Mucosa of descending colon (tissue), 3 donors: ENCODE measurements at regions not wholly inside any gene's neighbourhood (a gene's known extent, or its start where the extent isn't known, plus 50 kb on each side); places are given as distances from the start of the nearest gene placed in this dataset.

Source experiments
- ATAC-seq: fragments of 200-7000 bp; cut with Tn5 transposase; one replicate; pipeline ENCODE4 v1.9.1; 2020; ENCODE audit warnings: mild to moderate bottlenecking, moderate library complexity
- DNase-seq, 3 donors: peaks; one replicate each; pipeline ENCODE4 v3.0.0-alpha.2; 2020
- H3K36me3 ChIP-seq: fragments of 200-600 bp; one replicate; pipeline ENCODE4 v1.8.0; 2021; ENCODE audit warnings: low read depth, mild to moderate bottlenecking
- H3K4me1 ChIP-seq: fragments of 200-600 bp; one replicate; pipeline ENCODE4 v1.8.0; 2021; ENCODE audit warnings: low read depth, mild to moderate bottlenecking
- H3K4me3 ChIP-seq: fragments of 200-600 bp; one replicate; pipeline ENCODE4 v1.8.0; 2021; ENCODE audit warnings: mild to moderate bottlenecking
- H3K9me3 ChIP-seq: fragments of 200-600 bp; one replicate; pipeline ENCODE4 v1.8.0; 2021; ENCODE audit warnings: mild to moderate bottlenecking
- intact Hi-C, 2 donors: fragments of 100-400 bp; cut with DNase I in 1 of 2; cut with micrococcal nuclease in 1 of 2; formaldehyde crosslinking; loops; one replicate each; pipeline versions ENCODE4 v1.11.0 to v1.11.1; 2022; cut with DNase I, micrococcal nuclease
- TF ChIP-seq, protein P1 (sequence below): fragments of 200-600 bp; IDR thresholded peaks from one replicate; pipeline ENCODE4 v1.8.0; 2022; ENCODE audit warnings: antibody characterized with exemption, mild to moderate bottlenecking
- donor health status: DM: no; HTN: no; CAD: no; lungs with moderate emphysema.
- donor health status: DM: no; HTN: no; CAD: no.
- donor health status: DM: no; HTN: yes; CAD: no.

DNA sequence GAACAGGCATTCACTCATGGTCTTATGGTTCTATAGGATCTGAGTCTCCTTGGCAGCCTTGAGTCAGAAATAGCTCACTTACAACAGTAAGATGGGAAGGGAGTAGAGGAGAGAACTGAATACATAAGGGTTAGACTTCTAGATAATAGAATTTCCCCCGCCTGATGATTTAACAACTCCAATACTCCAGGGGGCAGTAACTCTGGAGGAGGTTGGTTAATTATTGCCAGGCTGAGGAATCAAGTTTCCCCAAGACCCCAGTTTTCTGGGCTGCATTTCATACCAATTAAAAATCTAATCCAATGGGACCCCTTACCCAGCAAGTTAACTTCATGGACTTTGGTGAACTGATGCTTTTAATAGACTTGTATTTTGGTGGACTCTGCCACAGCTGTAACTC lies 94.2 kb upstream of the MOCS1 start:
- Histone ChIP-seq H3K4me3 (no peak overlapping the region), H3K9me3 (no peaks in the 10 kb centered on the region), H3K4me1 (no peaks in the 10 kb centered on the region), H3K36me3 (no peaks in the 10 kb centered on the region)
- TF ChIP-seq, protein P1, sequence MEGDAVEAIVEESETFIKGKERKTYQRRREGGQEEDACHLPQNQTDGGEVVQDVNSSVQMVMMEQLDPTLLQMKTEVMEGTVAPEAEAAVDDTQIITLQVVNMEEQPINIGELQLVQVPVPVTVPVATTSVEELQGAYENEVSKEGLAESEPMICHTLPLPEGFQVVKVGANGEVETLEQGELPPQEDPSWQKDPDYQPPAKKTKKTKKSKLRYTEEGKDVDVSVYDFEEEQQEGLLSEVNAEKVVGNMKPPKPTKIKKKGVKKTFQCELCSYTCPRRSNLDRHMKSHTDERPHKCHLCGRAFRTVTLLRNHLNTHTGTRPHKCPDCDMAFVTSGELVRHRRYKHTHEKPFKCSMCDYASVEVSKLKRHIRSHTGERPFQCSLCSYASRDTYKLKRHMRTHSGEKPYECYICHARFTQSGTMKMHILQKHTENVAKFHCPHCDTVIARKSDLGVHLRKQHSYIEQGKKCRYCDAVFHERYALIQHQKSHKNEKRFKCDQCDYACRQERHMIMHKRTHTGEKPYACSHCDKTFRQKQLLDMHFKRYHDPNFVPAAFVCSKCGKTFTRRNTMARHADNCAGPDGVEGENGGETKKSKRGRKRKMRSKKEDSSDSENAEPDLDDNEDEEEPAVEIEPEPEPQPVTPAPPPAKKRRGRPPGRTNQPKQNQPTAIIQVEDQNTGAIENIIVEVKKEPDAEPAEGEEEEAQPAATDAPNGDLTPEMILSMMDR: no peak
- ATAC-seq (no peak), DNase-seq (no peak)
- intact Hi-C loops: no loop called here

DNA sequence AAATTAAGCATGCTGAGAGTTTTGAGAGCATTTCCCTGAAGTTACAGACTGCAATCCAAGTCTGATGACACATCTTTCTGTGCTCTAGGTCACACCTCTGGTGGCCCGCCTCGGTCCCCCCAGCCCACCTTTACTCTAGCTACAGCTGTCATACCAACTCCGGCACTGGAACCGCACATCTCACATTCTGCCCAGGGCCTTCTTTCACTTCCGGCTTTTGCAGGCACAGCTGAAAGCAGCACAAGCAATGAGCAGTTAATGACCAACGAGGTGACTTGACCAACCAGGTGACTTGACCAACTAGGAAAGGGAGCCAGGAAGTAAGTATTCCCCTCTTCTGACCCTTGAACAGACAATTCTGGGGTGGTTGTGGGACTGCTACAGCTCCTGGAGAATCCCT lies 88.6 kb upstream of the MOCS1 start:
- Histone ChIP-seq H3K36me3 (no peaks in the 10 kb centered on the region), H3K4me1 (no peaks in the 10 kb centered on the region), H3K9me3 (no peaks in the 10 kb centered on the region), H3K4me3 (no peak overlapping the region)
- TF ChIP-seq, protein P1: no peak
- no peak for DNase-seq
- intact Hi-C loops: no loop called here
- ATAC-seq: no peak

DNA sequence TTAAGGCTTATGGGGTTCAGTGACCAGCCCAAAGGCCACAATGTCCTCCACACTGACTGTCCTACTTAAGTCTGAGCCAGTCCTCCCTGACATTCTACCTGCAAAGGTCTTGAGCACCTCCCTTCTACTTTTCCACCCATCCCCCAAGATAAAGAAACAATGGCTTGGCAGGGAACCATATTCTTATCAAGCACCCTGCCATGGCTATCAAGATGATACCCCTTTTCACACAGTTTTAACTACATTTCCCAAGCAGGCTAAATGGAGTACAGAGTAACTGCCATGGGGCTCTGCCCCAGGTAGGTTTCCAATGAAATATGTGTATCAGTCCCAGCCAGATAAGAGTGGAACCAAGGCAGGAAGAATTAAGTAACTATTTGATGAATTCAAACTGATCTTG lies 85.9 kb upstream of the MOCS1 start:
- TF ChIP-seq, protein P1: no peak
- Histone ChIP-seq H3K4me3 (no peak overlapping the region), H3K4me1 (no peaks in the 10 kb centered on the region), H3K36me3 (no peaks in the 10 kb centered on the region), H3K9me3 (no peaks in the 10 kb centered on the region)
- DNase-seq (no peak), ATAC-seq (no peak)
- intact Hi-C loops: no loop called here

DNA sequence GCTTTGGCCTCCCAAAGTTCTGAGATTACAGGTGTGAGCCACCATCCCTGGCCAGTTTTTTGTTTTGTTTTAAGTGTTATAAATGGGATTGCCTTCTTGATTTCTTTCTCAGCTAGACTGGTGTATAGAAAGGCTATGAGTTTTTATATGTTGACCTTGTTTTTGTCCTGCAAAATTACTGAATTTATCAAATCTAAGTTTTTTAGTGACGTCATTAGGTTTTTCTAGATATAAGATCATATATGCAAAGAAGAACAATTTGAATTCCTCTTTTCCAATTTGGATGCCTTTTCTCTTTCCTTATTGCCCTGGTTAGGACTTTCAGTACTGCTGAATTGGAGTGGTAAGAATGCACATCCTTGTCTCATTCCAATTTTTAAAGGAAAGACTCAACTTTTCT lies 81.3 kb upstream of the MOCS1 start:
- no peaks in the 10 kb centered on the region for H3K36me3 ChIP-seq
- no peak overlapping the region for H3K4me3 ChIP-seq
- DNase-seq (no peak), ATAC-seq (no peak)
- H3K9me3 ChIP-seq: no peaks in the 10 kb centered on the region
- TF ChIP-seq, protein P1: no peak
- no peaks in the 10 kb centered on the region for H3K4me1 ChIP-seq
- intact Hi-C loops: no loop called here

DNA sequence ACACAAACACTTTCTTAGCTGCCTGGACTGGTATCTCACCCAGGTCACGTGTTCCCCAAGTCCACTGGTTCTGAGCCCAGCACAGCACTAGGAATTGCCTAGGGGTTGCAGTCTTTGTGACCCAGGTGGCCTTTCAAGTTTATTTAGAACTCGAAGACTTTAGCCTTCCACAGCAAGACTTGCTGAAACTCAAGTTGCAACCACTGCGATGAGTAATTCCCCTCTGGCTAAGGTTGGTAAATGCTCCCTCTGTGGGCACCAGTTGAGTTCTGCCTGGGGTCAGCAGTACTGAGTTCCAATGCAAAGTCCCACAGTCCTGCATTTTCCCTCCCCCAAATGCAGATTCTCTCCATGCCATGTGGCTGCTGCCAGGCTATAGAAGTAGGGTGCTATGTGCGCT lies 77.6 kb upstream of the MOCS1 start:
- H3K9me3 ChIP-seq: no peaks in the 10 kb centered on the region
- no peak overlapping the region for H3K4me3 ChIP-seq
- ATAC-seq (no peak), DNase-seq (no peak)
- intact Hi-C loops: no loop called here
- H3K36me3 ChIP-seq: no peaks in the 10 kb centered on the region
- H3K4me1 ChIP-seq: no peaks in the 10 kb centered on the region
- TF ChIP-seq, protein P1: no peak

DNA sequence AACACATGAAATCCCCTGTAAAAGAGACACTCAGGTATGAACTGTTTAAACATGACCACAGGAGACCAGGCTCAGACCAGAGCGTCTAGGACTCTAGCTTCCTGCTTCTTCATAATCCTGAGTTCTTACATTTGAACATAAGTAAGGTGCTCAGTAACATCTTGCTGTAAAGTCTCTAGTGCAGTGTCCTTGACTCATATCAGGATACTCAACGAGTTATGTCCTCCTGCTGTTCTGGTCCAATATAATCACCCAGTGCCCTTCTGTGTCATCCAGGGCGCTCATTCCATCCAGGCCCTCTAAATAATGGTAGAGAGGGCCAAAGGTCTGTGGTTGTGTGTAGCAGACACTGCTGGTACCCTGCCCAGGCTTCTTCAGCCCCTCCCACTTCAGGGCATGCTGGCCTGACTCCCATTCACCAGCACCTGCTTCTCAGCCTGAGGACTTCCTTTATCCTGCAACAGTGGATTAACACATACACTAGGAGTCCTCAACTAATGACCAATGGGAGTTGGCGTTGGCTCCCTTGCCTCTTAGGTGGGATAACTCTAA lies 66.8 kb upstream of the MOCS1 start:
- Histone ChIP-seq H3K4me1 (no peaks in the 10 kb centered on the region), H3K36me3 (no peaks in the 10 kb centered on the region), H3K4me3 (no peak overlapping the region), H3K9me3 (peaks cover 15% of the 10 kb centered on the region)
- TF ChIP-seq, protein P1: no peak
- ATAC-seq: no peak
- DNase-seq: no peak
- intact Hi-C loops: no loop called here
